ENCODE measurements at regions not wholly inside any gene's neighbourhood (a gene's known extent, or its start where the extent isn't known, plus 50 kb on each side); places are given as distances from the start of the nearest gene placed in this dataset.
A peak's percentile ranks its signal among the peaks of the same experiment; 100 is the strongest.

- no peak overlapping the region for H3K9ac ChIP-seq (ENCODE audit: extremely low read depth, low read length, poor library complexity, severe bottlenecking)
- H3K27ac Mint-ChIP-seq = no peak overlapping the region
- peak; percentile 89 for TF ChIP-seq CTCF (conservative IDR thresholded peaks at IDR 0.05)
- no peaks in the 10 kb centered on the region for H3K36me3 Mint-ChIP-seq (ENCODE audit: low read depth)
- no peak overlapping the region for H3K4me3 ChIP-seq (ENCODE audit: low read length)
- peaks cover 4% of the 10 kb centered on the region for H3K9me3 Mint-ChIP-seq
- no peaks in the 10 kb centered on the region for H3K4me1 ChIP-seq (ENCODE audit: control insufficient read depth, insufficient read depth, low read length)
- H3K27me3 Mint-ChIP-seq (ENCODE audit: insufficient read depth) = no peaks in the 10 kb centered on the region
- no peaks in the 10 kb centered on the region for H3K27me3 ChIP-seq (ENCODE audit: control insufficient read depth, insufficient read depth, low read length, poor library complexity, severe bottlenecking)
- H3K9me3 ChIP-seq (ENCODE audit: control insufficient read depth, low read length) = no peaks in the 10 kb centered on the region
- no peaks in the 10 kb centered on the region for H3K4me1 Mint-ChIP-seq
- no peak overlapping the region for H3K27ac ChIP-seq (ENCODE audit: low read depth, low read length)
- 54 to 63% methylated on average over 3 to 4 of the region's 4 CpGs for WGBS, 2 experiments (ENCODE audit: insufficient coverage in 1 of 2, insufficient read length in 1 of 2)
- H3K36me3 ChIP-seq (ENCODE audit: control insufficient read depth, insufficient read depth, low read length) = no peaks in the 10 kb centered on the region
- no peak overlapping the region for H3K4me3 Mint-ChIP-seq
- peak; percentile 90 for DNase-seq
Measured at GRCh38 chr18:44325903-44326635, 354.6 kb upstream of the SETBP1 start.

GRCh38 chr18:44331656-44332570, 348.8 kb upstream of the SETBP1 start:
- H3K36me3 Mint-ChIP-seq (ENCODE audit: low read depth) = no peaks in the 10 kb centered on the region
- no peak overlapping the region for H3K4me3 Mint-ChIP-seq
- H3K9me3 Mint-ChIP-seq = peaks cover 10% of the 10 kb centered on the region
- H3K27me3 Mint-ChIP-seq (ENCODE audit: insufficient read depth) = peaks cover 1% of the 10 kb centered on the region
- H3K36me3 ChIP-seq (ENCODE audit: control insufficient read depth, insufficient read depth, low read length) = no peaks in the 10 kb centered on the region
- no peaks in the 10 kb centered on the region for H3K27me3 ChIP-seq (ENCODE audit: control insufficient read depth, insufficient read depth, low read length, poor library complexity, severe bottlenecking)
- H3K4me3 ChIP-seq (ENCODE audit: low read length) = no peak overlapping the region
- H3K27ac Mint-ChIP-seq = no peak overlapping the region
- H3K9me3 ChIP-seq (ENCODE audit: control insufficient read depth, low read length) = no peaks in the 10 kb centered on the region
- H3K4me1 ChIP-seq (ENCODE audit: control insufficient read depth, insufficient read depth, low read length) = no peaks in the 10 kb centered on the region
- H3K4me1 Mint-ChIP-seq = no peaks in the 10 kb centered on the region
- TF ChIP-seq CTCF (conservative IDR thresholded peaks at IDR 0.05) = no peak
- H3K27ac ChIP-seq (ENCODE audit: low read depth, low read length) = no peak overlapping the region
- WGBS, 2 experiments (ENCODE audit: insufficient coverage in 1 of 2, insufficient read length in 1 of 2) = 94 to 100% methylated on average over 3 to 4 of the region's 6 CpGs
- no peak for DNase-seq
- no peak overlapping the region for H3K9ac ChIP-seq (ENCODE audit: extremely low read depth, low read length, poor library complexity, severe bottlenecking)

GRCh38 chr18:44341759-44342158, 338.9 kb upstream of the SETBP1 start:
- TF ChIP-seq CTCF (conservative IDR thresholded peaks at IDR 0.05) = no peak
- H3K36me3 ChIP-seq (ENCODE audit: control insufficient read depth, insufficient read depth, low read length) = no peaks in the 10 kb centered on the region
- no peaks in the 10 kb centered on the region for H3K9me3 ChIP-seq (ENCODE audit: control insufficient read depth, low read length)
- Mint-ChIP-seq H3K36me3 (ENCODE audit: low read depth) (no peaks in the 10 kb centered on the region), H3K4me1 (no peaks in the 10 kb centered on the region), H3K9me3 (peaks cover 2% of the 10 kb centered on the region), H3K4me3 (no peak overlapping the region), H3K27me3 (ENCODE audit: insufficient read depth) (no peaks in the 10 kb centered on the region), H3K27ac (no peak overlapping the region)
- no peak overlapping the region for H3K9ac ChIP-seq (ENCODE audit: extremely low read depth, low read length, poor library complexity, severe bottlenecking)
- H3K27me3 ChIP-seq (ENCODE audit: control insufficient read depth, insufficient read depth, low read length, poor library complexity, severe bottlenecking) = no peaks in the 10 kb centered on the region
- no peak for DNase-seq
- H3K4me1 ChIP-seq (ENCODE audit: control insufficient read depth, insufficient read depth, low read length) = no peaks in the 10 kb centered on the region
- no peak overlapping the region for H3K27ac ChIP-seq (ENCODE audit: low read depth, low read length)
- WGBS, 2 experiments (ENCODE audit: insufficient coverage in 1 of 2, insufficient read length in 1 of 2) = 83 to 100% methylated on average over 1 of the region's 1 CpG
- H3K4me3 ChIP-seq (ENCODE audit: low read length) = no peak overlapping the region

All from endodermal cell (in vitro differentiated cells).